ENCODE measurements at regions not wholly inside any gene's neighbourhood (a gene's known extent, or its start where the extent isn't known, plus 50 kb on each side); places are given as distances from the start of the nearest gene placed in this dataset.

DNA sequence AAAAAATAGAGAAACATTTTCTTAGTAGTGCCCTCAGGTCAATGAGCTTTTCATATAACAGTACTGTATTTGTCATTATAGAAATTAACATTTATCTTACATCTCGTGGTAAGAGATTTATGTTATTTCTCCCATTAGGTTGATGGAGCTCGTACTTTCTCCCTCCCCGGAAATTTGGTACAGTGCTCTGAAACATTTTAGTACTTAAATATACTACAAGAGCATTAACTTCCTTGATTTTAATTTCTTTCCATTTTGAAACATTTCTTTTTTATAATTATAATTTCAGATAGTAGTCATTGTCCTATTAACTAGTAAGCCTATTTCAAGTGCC lies 205.4 kb downstream of the MBL2 start (continued):
- TF ChIP-seq, protein P1, sequence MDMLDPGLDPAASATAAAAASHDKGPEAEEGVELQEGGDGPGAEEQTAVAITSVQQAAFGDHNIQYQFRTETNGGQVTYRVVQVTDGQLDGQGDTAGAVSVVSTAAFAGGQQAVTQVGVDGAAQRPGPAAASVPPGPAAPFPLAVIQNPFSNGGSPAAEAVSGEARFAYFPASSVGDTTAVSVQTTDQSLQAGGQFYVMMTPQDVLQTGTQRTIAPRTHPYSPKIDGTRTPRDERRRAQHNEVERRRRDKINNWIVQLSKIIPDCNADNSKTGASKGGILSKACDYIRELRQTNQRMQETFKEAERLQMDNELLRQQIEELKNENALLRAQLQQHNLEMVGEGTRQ (IDR thresholded peaks at IDR 0.05; ENCODE audit: low read depth, low read length) = no peak
- TF ChIP-seq CTCF (conservative IDR thresholded peaks at IDR 0.05; ENCODE audit: low read depth, low read length) (no peak), CHD1 (IDR thresholded peaks at IDR 0.05; ENCODE audit: low read depth, low read length) (no peak)

DNA sequence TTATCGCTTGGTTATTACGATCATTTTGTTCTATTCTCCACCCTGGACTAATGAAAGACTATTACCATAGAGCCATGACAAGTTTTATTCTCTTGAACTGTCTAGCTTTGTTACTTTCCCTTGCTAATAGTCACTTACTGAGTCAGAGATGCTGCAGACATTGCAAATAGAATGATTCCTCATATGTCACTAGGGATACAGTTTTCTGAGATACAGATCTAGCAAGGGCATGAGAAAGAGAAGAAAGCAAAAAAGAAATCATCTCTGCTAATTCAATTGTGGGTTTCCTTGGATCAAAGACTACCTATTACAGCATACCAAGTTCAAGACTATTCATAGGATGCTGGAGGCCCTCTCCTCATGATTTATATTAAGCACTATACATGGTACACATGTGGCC lies 204.3 kb downstream of the MBL2 start:
- H3K9me1 ChIP-seq (ENCODE audit: insufficient read depth, low read length) = no peaks in the 10 kb centered on the region
- H2AK9ac ChIP-seq (replicated peaks; ENCODE audit: low read depth, low read length, poor library complexity) = no peak overlapping the region
- DNase-seq (peak; percentile 37), ATAC-seq (ENCODE audit: low read depth) (peak; percentile 33; the same call in 1 of the 2 replicates)
- no peak overlapping the region for H4K8ac ChIP-seq (ENCODE audit: low read depth in 2 of 2, low read length in 2 of 2)
- H4K91ac ChIP-seq (ENCODE audit: insufficient read depth, low read depth, low read length) = no peak overlapping the region
- no TSS peak for BruUV-seq (replicated peaks)
- no peak overlapping the region for H3K27ac ChIP-seq (ENCODE audit: insufficient read depth, low read length)
- H3K27me3 ChIP-seq (ENCODE audit: control insufficient read depth, insufficient read depth, low read length) = no peaks in the 10 kb centered on the region
- no CpG with 5 or more reads among the region's 2 CpGs for WGBS, 2 experiments (ENCODE audit: extremely low coverage in 2 of 2, insufficient read length in 1 of 2)
- dilution Hi-C loops (cut with HindIII; ENCODE audit: low sequenced_read_pairs, unreplicated experiment) (no loop called here), in situ Hi-C loops (cut with MboI; ENCODE audit: low sequenced_read_pairs) (loop anchor here (5.0 kb wide), 2 partner anchors 76 to 256 kb away; partner anchors contain the start of gene DKK1), intact Hi-C loops (cut with micrococcal nuclease) (no loop called here)
- H3K4me3 ChIP-seq (ENCODE audit: insufficient read depth, low read depth, low read length) = no peak overlapping the region
- ChIA-PET CTCF (interaction anchor here (3.4 kb wide), 1 partner anchor 261 kb away, joined by 25 read pairs; no protein-coding TSS in a partner anchor), POLR2A (ENCODE audit: unreplicated experiment) (no interaction called here)
- no peak overlapping the region for H3K14ac ChIP-seq (replicated peaks; ENCODE audit: low read depth, low read length)
- H2BK15ac ChIP-seq (ENCODE audit: low read depth, low read length) = no peak overlapping the region
- H3K4me1 ChIP-seq (ENCODE audit: control insufficient read depth, insufficient read depth, low read length) = peaks cover 3% of the 10 kb centered on the region
- H3K4me2 ChIP-seq (ENCODE audit: low read depth, low read length) = no peak overlapping the region
- no peak overlapping the region for H3K56ac ChIP-seq (ENCODE audit: extremely low read depth, insufficient read depth, low read length)
- H2AK5ac ChIP-seq (ENCODE audit: low read depth, low read length) = no peak overlapping the region
- H2AFZ ChIP-seq (replicated peaks; ENCODE audit: low read length, poor library complexity) = no peak overlapping the region
- no peak overlapping the region for H3K23ac ChIP-seq (ENCODE audit: low read depth, low read length)
- no peak overlapping the region for H2BK20ac ChIP-seq (ENCODE audit: low read depth, low read length)
- H3K9me3 ChIP-seq (ENCODE audit: control insufficient read depth, insufficient read depth, low read length) = no peaks in the 10 kb centered on the region
- no peak overlapping the region for H3K9ac ChIP-seq (ENCODE audit: low read depth, low read length)
- H3K79me1 ChIP-seq (ENCODE audit: low read depth in 1 of 2, low read length in 2 of 2) = no peaks in the 10 kb centered on the region
- no peak overlapping the region for H3K4ac ChIP-seq (ENCODE audit: low read depth, low read length)
- H2BK5ac ChIP-seq (ENCODE audit: low read depth, low read length, poor library complexity, severe bottlenecking) = no peak overlapping the region
- no peak overlapping the region for H2BK120ac ChIP-seq (ENCODE audit: low read depth, low read length)
- H3K36me3 ChIP-seq (ENCODE audit: control insufficient read depth, insufficient read depth, low read length) = no peaks in the 10 kb centered on the region
- no peaks in the 10 kb centered on the region for H4K20me1 ChIP-seq (ENCODE audit: insufficient read depth, low read length)
- H3K18ac ChIP-seq (ENCODE audit: low read depth, low read length) = no peak overlapping the region
- H4K5ac ChIP-seq (ENCODE audit: low read depth, low read length) = no peak overlapping the region
- TF ChIP-seq CTCF (conservative IDR thresholded peaks at IDR 0.05; ENCODE audit: low read depth, low read length) (no peak), BHLHE40 (IDR thresholded peaks at IDR 0.05; ENCODE audit: low read depth, low read length) (no peak), POLR2A (IDR thresholded peaks at IDR 0.05; ENCODE audit: low read depth, low read length) (no peak), CHD1 (IDR thresholded peaks at IDR 0.05; ENCODE audit: low read depth, low read length) (no peak), RCOR1 (IDR thresholded peaks at IDR 0.05; ENCODE audit: insufficient replicate concordance, low read length) (no peak), NFE2L2 (IDR thresholded peaks at IDR 0.05; ENCODE audit: low read depth, low read length) (no peak), MAFK (IDR thresholded peaks at IDR 0.05; ENCODE audit: low read depth, low read length) (no peak), SMC3 (IDR thresholded peaks at IDR 0.05; ENCODE audit: low read depth, low read length) (no peak), MAZ (IDR thresholded peaks at IDR 0.05; ENCODE audit: borderline replicate concordance, low read depth, low read length) (no peak), MXI1 (IDR thresholded peaks at IDR 0.05; ENCODE audit: borderline replicate concordance, low read depth, low read length) (no peak)
- TF ChIP-seq, protein P1 (IDR thresholded peaks at IDR 0.05; ENCODE audit: low read depth, low read length) = no peak

Measured in IMR-90 (cell line).